ENCODE measurements at regions not wholly inside any gene's neighbourhood (a gene's known extent, or its start where the extent isn't known, plus 50 kb on each side); places are given as distances from the start of the nearest gene placed in this dataset.

DNA sequence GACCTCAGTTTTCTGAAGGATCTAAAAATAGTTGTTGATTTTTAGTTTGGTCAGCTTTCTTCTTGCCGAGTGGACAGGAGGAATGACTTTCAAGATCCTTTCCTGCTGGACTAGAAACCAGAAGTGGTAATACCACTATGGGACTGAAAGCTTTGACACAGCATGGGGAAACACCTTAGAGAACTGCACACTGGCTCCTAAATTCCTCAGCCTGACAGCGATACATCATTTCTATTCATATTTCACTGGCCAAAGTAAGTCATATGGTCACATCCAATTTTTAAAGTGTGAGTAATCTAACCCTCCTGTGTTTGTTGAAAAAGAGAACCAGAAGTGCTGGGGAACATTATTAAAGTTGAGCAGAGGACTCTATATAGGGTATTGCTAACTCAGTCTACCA, 244.7 kb upstream of the MMADHC start:
- CTCF ChIA-PET = no interaction called here
- TF ChIP-seq CTCF (conservative IDR thresholded peaks at IDR 0.05; ENCODE audit: low read depth) = no peak
- POLR2A ChIA-PET (ENCODE audit: low non-redundant PET) = no interaction called here
- H3K27ac ChIP-seq = no peak overlapping the region
- no peak for DNase-seq (ENCODE audit: low spot score)

DNA sequence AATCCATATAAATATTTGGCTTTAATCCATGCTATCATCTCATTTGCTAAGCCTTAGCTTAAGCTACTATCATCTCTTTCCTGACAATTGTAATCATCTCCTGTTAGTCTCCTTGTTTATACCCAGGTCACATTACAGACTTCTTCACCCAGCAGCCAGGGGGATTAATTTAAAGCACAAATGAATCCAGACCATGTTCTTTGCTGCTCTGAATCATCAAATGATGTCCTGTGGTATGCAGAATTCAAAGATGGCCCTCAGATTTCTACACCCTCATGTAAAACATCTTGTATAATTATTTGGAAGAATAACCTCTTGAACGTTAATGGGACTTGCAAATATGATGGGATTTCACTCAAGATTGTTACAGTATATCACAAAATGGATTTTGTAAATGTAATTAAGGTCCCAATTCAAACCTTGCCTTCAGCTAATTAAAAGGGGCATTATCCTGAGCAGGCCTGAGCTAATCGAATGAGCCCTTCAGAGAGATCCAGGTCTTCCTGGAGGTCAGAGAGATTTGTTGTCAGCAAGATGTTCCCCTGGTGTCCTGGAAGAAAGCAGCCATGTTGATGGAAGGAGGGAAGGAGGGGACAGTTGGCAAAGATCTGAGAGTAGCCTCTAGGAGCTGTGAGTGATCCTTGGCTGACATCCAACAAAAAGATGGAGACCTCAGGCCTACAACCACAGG, 241.1 kb upstream of the MMADHC start:
- ChIA-PET CTCF (interaction anchor here (0.6 kb wide), 2 partner anchors 18 to 126 kb away, joined by 3 to 5 read pairs; no protein-coding TSS in a partner anchor), POLR2A (ENCODE audit: low non-redundant PET) (no interaction called here)
- TF ChIP-seq CTCF (conservative IDR thresholded peaks at IDR 0.05; ENCODE audit: low read depth) = no peak
- DNase-seq (ENCODE audit: low spot score) = no peak
- no peak overlapping the region for H3K27ac ChIP-seq

- no peak for TF ChIP-seq CTCF (conservative IDR thresholded peaks at IDR 0.05; ENCODE audit: low read depth)
- POLR2A ChIA-PET (ENCODE audit: low non-redundant PET) = no interaction called here
- CTCF ChIA-PET = interaction anchor here (1.1 kb wide), 1 partner anchor 28 kb away, joined by 3 read pairs; no protein-coding TSS in a partner anchor
Observed at GRCh38 chr2:149827585-149828126, 240.1 kb upstream of the MMADHC start.

DNA sequence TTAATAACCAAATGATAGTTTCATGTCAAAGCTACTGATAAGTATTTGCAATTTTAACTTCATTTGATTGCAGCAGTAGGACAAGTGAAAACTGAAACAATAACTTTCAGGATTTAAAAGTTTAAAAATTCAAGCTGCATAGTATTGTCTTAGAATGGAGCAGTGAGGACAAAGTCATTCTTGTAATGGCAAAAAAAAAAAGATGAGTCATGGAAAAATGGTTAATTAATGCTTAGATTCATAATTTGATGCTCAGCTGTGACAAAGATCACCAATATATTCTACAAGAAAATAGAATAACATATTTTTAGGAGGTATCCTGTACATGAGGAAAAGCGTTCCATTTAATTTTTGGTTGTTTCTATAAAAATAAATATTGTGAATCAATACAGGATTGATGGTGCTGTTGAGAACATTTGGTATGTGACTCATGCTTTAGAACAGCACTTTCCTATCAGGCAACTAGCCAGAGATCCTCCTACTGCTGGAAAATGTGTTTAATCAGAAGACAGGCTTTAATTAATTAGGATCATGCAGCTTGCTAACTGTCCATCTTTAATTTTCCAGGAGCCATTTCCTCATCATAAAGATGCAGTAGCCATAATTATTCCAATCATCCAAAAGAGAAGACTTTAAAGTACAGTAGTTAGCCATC, 239.0 kb upstream of the MMADHC start:
- ChIA-PET POLR2A (ENCODE audit: low non-redundant PET) (no interaction called here), CTCF (interaction anchor here (0.6 to 1.1 kb wide), 3 partner anchors 27 to 820 kb away, joined by 3 to 5 read pairs (median 3); no protein-coding TSS in a partner anchor)
- peak; percentile 2 for DNase-seq (ENCODE audit: low spot score)
- TF ChIP-seq CTCF (conservative IDR thresholded peaks at IDR 0.05; ENCODE audit: low read depth) = no peak
- H3K27ac ChIP-seq = no peak overlapping the region

More at GRCh38 chr2:149827585-149828126, 240.1 kb upstream of the MMADHC start:
- DNase-seq (ENCODE audit: low spot score) = no peak
- no peak overlapping the region for H3K27ac ChIP-seq

DNA sequence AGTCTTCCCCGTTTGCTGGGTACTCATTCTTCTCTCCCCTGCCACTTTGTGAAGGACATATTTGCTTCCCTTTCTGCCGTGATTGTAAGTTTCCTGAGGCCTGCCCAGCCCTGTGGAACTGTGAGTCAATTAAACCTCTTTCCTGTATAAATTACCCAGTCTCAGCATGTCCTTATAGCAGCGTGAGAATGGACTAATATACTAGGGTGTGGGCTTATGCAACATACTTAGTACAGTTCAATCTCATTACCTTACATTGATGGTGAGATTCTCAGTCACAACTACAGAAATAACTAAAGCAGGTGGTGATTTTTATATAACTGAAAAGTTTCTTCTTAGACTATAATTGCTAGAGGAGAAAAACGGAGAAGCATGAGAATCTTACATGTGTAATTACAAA, 237.9 kb upstream of the MMADHC start:
- POLR2A ChIA-PET (ENCODE audit: low non-redundant PET) = no interaction called here

More for the DNA sequence above, 237.9 kb upstream of the MMADHC start:
- H3K27ac ChIP-seq = no peak overlapping the region
- DNase-seq (ENCODE audit: low spot score) = no peak
- no peak for TF ChIP-seq CTCF (conservative IDR thresholded peaks at IDR 0.05; ENCODE audit: low read depth)
- CTCF ChIA-PET = no interaction called here

Data from RWPE1 (cell line).